Kidney capillary endothelial cell (primary cell): ENCODE measurements at regions not wholly inside any gene's neighbourhood (a gene's known extent, or its start where the extent isn't known, plus 50 kb on each side); places are given as distances from the start of the nearest gene placed in this dataset.
"Not testable (repeated sequence)": the region's sequence is repeated elsewhere in the genome, so short reads cannot be mapped to it uniquely, and the experiment has no call there.

Experiments used
- DNase-seq: peaks from one replicate; pipeline ENCODE4 v3.0.0-alpha.2; 2018; ENCODE audit warnings: low spot score

GRCh38 chr2:118611691-118612090, 235.8 kb downstream of the EN1 start:
- no peak for DNase-seq

GRCh38 chr2:118609138-118609537, 238.3 kb downstream of the EN1 start:
- no peak for DNase-seq

- no peak for DNase-seq
Measured at GRCh38 chr2:118607641-118608040, 239.8 kb downstream of the EN1 start.

- no peak for DNase-seq
Measured at GRCh38 chr2:118604811-118605210, 242.6 kb downstream of the EN1 start.

GRCh38 chr2:118604371-118604770, 243.1 kb downstream of the EN1 start:
- DNase-seq: no peak

DNA sequence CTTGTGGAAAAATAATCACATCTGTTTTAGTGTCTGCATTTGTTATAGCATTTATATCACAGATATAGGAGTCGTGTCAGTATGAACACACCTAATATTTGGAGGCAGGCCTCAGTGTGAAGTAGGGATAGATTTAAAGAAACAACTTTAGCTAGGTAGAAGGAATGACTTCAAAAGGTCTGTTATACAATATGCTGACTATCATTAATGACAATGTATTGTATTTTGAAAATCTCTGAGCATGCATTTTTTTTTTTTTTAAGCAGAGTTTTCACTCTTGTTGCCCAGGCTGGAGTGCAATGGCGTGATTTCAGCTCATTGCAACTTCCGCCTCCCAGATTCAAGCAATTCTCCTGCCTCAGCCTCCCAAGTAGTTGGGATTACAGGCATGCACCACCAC, 248.3 kb downstream of the EN1 start:
- DNase-seq: no peak

GRCh38 chr2:118596620-118597019, 250.8 kb downstream of the EN1 start:
- DNase-seq: no peak

- DNase-seq: no peak
Measured at GRCh38 chr2:118593257-118593656, 254.2 kb downstream of the EN1 start.

DNA sequence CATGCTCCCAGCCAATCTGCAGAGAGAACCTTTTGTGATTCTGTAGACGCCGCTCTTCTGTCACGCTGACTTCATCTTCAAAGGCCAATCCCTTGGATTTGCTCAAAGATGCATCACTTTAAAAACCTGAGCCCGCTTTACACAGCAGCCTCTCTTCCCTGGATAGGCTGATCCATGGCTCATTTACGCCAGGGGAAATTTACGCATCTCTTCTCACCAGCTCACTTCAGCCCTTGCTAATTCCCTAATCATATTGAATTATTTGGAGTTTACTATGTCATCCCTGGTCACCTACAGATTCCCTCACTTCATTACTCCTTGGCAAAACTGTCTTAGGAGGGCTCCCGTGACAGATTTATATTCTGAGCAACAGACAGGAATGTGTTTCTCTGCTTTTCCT, 256.2 kb downstream of the EN1 start:
- no peak for DNase-seq

DNA sequence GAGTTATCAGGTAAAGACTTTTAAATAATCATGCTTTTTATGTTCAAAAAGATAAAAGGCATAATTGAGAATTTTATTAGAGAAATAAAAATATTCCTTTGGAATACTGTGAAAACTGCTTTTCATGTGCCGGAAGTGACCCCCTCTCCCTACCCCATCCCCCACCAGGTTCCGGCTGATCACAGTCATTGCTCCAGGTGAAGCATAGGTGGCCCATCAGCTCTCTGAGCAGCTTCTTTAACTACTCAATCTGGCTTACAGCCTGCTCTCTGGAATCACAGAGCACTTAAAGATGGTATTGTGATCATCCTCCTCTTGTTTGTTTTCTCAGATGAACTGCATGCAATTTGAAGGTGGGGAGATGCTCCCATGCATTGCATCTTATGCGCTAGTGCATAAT, 257.7 kb downstream of the EN1 start:
- DNase-seq: no peak

DNA sequence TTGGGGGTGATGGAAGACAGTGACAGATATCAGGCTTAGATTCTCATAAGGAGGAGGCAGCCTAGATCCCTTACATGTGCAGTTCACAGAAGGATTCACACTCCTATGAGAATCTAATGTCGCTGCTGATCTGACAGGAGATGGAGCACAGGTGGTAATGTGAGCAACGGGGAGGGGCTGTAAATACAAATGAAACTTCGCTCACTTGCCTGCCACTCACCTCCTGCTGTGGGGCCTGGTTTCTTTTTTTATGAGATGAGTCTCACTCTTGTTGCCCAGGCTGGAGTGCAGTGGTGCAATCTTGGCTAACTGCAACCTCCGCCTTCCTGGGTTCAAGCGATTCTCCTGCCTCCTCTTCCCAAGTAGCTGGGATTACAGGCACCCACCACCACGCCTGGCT, 258.6 kb downstream of the EN1 start:
- no peak for DNase-seq

GRCh38 chr2:118586312-118586711, 261.1 kb downstream of the EN1 start:
- DNase-seq: no peak

- DNase-seq: no peak
Measured at GRCh38 chr2:118584877-118585276, 262.6 kb downstream of the EN1 start.

GRCh38 chr2:118584062-118584749, 263.2 kb downstream of the EN1 start:
- DNase-seq: no peak

DNA sequence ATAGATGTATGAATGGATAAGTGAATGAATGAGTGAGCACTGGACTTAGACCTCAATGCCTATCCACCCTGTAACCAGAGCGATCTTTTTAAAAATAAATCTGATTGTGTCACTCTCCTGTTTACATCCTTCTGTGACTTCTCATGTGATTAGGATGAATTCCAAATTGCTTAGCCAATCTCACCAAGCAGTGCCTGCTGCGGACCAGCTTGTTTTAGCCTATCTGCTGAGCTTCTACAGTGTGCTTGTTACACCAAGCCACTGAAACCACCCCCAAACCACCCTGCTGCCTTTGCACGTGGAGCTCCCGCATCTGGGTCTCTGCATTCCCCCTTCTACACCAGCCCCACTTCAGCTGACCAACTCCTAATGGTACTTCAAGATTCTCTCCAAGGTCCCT, 265.4 kb downstream of the EN1 start:
- DNase-seq: no peak

DNA sequence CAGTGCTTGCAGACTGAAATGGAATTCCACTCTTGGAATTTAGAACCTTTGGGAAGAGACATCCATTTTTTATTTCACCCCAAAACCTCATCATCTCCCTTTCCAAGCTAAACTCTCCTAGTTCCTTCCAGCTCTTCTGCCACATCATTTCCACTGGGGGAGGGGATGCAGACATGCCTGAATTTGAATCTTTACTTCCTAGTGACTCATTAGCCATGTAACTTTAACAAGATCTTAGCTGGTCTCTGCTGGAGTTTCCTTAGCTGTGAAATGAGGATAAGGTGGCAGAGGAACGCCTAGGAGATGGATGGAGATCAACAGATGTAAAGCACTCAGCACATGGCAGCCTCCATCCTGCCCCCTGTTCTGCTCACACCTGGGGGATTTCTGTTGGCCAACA, 266.8 kb downstream of the EN1 start:
- no peak for DNase-seq

DNA sequence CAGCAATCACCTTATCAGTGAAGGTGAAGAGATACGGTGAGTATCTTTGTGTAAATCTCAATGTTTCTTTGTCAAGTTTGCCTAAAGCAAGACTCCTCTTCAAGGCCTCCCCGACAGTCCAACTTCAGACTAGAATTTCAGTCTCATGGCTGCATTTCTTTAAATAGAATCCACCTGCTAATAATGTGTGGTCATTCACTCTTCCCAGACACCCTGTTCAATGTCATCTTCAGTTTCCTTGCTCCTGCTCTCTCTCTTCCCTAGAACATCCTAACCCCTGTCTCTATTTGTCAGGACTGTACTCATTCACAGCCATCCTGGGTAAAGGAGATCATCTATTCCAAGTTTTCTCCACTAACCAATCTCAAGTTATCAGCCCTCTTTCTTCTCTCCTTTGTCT, 267.3 kb downstream of the EN1 start:
- no peak for DNase-seq

GRCh38 chr2:118577202-118577601, 270.2 kb downstream of the EN1 start:
- DNase-seq: no peak

DNA sequence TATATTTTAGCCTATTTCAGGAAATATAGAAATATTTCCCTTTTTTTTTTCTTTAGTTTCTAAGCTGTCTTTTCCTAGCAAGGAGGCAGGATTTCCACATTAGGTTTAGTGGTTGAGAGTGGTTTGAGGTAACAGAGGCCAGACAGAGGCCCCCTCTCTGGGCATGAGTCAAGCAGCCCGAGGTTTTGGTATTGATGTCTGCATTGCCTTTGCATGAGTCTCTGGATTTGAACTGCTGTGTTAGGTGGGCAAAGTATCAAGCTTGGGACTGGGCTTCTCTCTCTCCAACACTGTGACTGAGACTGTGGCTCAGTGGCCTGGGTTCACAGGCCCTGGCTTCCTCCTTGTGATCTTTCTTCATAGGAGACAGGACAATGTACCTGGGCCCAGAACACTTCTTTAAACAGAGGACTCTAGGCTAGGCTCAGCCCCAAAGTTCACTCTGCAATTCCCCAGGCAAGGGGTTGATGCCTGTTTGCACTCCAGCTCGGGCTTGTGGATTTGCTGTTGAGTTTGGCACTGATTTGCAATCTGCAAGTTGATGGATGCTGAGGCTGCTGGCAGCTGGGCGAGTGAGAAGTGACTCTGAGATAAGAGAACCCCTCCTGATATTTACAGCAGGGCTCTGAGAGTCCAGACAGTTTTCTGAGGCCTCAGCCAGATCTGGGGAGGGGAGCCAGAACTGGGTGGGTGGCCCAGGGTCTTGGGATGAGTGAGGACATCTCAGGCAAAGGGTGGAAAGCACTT, 271.2 kb downstream of the EN1 start:
- DNase-seq: no peak

DNA sequence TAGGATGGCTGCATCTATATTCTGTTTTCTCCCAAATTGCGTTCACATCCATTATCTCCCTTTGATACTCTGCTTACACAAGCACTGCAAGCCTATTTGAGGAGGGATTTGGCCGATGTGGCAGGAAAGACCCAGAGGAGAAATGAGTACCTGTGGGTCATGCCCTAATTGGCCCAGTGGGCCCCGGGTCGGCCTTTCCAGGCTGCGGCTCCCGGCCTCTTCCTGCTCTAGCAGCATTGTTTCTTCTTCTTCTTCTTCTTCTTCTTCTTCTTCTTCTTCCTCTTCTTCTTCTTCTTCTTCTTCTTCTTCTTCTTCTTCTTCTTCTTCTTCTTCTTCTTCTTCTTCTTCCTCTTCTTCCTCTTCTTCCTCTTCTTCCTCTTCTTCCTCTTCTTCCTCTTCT, 275.1 kb downstream of the EN1 start:
- not testable (repeated sequence) for DNase-seq

GRCh38 chr2:118569876-118570535, 277.4 kb downstream of the EN1 start:
- DNase-seq: no peak

DNA sequence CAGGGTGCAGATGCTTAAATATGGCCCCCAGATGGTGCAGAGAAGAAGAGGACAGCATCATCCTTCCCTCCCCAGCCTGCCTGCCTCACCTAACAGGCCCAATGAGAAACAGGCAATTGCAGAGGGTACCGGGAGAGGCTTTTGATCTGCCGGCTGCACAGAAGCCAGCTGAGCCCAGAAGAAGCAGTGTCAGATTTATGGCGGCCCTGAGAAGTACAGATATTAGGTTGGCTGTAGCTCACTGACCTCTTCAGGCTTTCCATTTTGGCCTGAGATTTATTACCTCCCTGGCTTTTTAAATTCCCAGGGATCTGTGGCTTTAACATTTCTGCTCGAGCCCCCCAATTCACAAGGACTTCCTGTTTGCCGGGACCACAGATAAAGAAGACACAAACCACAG, 278.7 kb downstream of the EN1 start:
- no peak for DNase-seq

- no peak for DNase-seq
Measured at GRCh38 chr2:118565786-118566540, 281.5 kb downstream of the EN1 start.
